Heart left ventricle (tissue), 16 donors: ENCODE measurements at regions not wholly inside any gene's neighbourhood (a gene's known extent, or its start where the extent isn't known, plus 50 kb on each side); places are given as distances from the start of the nearest gene placed in this dataset.

ENCODE experiments used
- ATAC-seq, 4 donors: fragments of 200-7000 bp; cut with Tn5 transposase; one replicate each; pipeline ENCODE4 v1.9.1; 2020 to 2022; ENCODE audit warnings: moderate library complexity in 4 of 4, mild to moderate bottlenecking in 3 of 4, moderate number of reproducible peaks in 1 of 4
- DNase-seq, 5 donors: peaks; one replicate each; pipeline ENCODE4 v3.0.0-alpha.2; 2020
- H3K27ac ChIP-seq, 12 donors: fragments of 200-600 bp; sonication (generic) in 4 of 12; one replicate each; pipeline versions ENCODE4 v1.5.0 to v1.8.0; 2016 to 2022; ENCODE audit warnings: mild to moderate bottlenecking in 2 of 12
- H3K27me3 ChIP-seq, 9 donors: fragments of 200-600 bp; sonication (generic) in 2 of 9; one replicate each; pipeline versions ENCODE4 v1.5.1 to v1.8.0; 2016 to 2022; ENCODE audit warnings: mild to moderate bottlenecking in 3 of 9
- H3K36me3 ChIP-seq, 9 donors: fragments of 200-600 bp; sonication (generic) in 2 of 9; one replicate each; pipeline versions ENCODE4 v1.5.0 to v1.8.0; 2018 to 2022; ENCODE audit warnings: mild to moderate bottlenecking in 2 of 9
- H3K4me1 ChIP-seq, 12 donors: fragments of 200-600 bp; sonication (generic) in 4 of 12; one replicate each; pipeline versions ENCODE4 v1.5.0 to v1.8.0; 2016 to 2022; ENCODE audit warnings: mild to moderate bottlenecking in 3 of 12
- H3K4me3 ChIP-seq, 12 donors: fragments of 200-600 bp; sonication (generic) in 4 of 12; one replicate each; pipeline versions ENCODE4 v1.5.0 to v1.8.0; 2017 to 2022; ENCODE audit warnings: mild to moderate bottlenecking in 9 of 12, moderate library complexity in 4 of 12
- H3K9me3 ChIP-seq, 12 donors: fragments of 200-600 bp; sonication (generic) in 4 of 12; one replicate each; pipeline versions ENCODE4 v1.5.0 to v1.8.0; 2016 to 2022; ENCODE audit warnings: mild to moderate bottlenecking in 1 of 12
- POLR2A ChIP-seq, 2 donors: fragments of 450-650 bp; IDR thresholded peaks; one replicate each; pipeline ENCODE4 v1.6.1; 2017; ENCODE audit warnings: antibody characterized with exemption in 2 of 2, mild to moderate bottlenecking in 2 of 2, moderate library complexity in 2 of 2
- WGBS, 4 donors: extraction: QIAGEN DNeasy Blood & Tissue Kit in 2 of 4; methylation state at CpG; one replicate each; pipeline versions ENCODE4 v1.1.5 to v1.1.7; 2013 to 2018; 5-methylcytosine and 5-hydroxymethylcytosine counted together
- intact Hi-C, 10 donors: fragments of 100-400 bp; cut with DNase I; formaldehyde crosslinking; loops; one replicate each; pipeline versions ENCODE4 v1.11.1 to v1.14.2; 2022
- TF ChIP-seq, protein P1 (sequence below), 12 donors: fragments of 200-600 bp; sonication (generic) in 4 of 12; IDR thresholded peaks; one replicate each; pipeline versions ENCODE4 v1.5.0 to v1.8.0; 2018 to 2022; ENCODE audit warnings: antibody characterized with exemption in 12 of 12, mild to moderate bottlenecking in 5 of 12
- donor health status: ischemic (EF 13 %, LVEDD 7.1; RV severe dilation, severe dysfunction).
- donor health status: healthy with polysubstance abuse.
- donor health status: DM: no; HTN: yes; CAD: no.
- donor health status: DM: no; HTN: no; CAD: no.
- donor health status: ischemic (EF 25% LVEDD 6.9; RV normal size, moderate dysfunction).
- donor health status: ischemic (EF 25% LVEDD 5.7; RV mildly dilated, moderate dysfunction).
- donor health status: healthy.
- donor health status: DM: yes; HTN: yes; CAD: no.
- donor health status: ischemic (EF 35%, LVEDD 5.7; RV mildly dilated, moderate dysfunction).
- donor health status: nonischemic (EF 11% LVEDD 7.7; RV severe dilation, severe dysfunction).
- donor health status: DM: yes; HTN: yes; CAD: no.
- donor health status: PGD.
- donor health status: ischemic (EF 29% LVEDD 5.4; RV normal size, mild dysfunction).
- donor health status: nonischemic (EF 23%, LVEDD 6.1; RV moderate dilation, normal function).

- DNase-seq (no peak), ATAC-seq (no peak)
- no peaks in the 10 kb centered on the region for H3K9me3 ChIP-seq
- H3K4me1 ChIP-seq, result peaks cover 0 to 23% (median 3%) of the 10 kb centered on the region in 12 donors
- peaks cover 0 to 7% (median 0%) of the 10 kb centered on the region in 9 donors for H3K27me3 ChIP-seq
- intact Hi-C loops, result no loop called here
- TF ChIP-seq, protein P1, sequence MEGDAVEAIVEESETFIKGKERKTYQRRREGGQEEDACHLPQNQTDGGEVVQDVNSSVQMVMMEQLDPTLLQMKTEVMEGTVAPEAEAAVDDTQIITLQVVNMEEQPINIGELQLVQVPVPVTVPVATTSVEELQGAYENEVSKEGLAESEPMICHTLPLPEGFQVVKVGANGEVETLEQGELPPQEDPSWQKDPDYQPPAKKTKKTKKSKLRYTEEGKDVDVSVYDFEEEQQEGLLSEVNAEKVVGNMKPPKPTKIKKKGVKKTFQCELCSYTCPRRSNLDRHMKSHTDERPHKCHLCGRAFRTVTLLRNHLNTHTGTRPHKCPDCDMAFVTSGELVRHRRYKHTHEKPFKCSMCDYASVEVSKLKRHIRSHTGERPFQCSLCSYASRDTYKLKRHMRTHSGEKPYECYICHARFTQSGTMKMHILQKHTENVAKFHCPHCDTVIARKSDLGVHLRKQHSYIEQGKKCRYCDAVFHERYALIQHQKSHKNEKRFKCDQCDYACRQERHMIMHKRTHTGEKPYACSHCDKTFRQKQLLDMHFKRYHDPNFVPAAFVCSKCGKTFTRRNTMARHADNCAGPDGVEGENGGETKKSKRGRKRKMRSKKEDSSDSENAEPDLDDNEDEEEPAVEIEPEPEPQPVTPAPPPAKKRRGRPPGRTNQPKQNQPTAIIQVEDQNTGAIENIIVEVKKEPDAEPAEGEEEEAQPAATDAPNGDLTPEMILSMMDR (IDR thresholded peaks at IDR 0.05), result no peak
- TF ChIP-seq POLR2A (IDR thresholded peaks at IDR 0.05), result no peak
- H3K27ac ChIP-seq, result no peak overlapping the region
- 30 to 41% (median 33%) methylated on average over 6 of the region's 6 CpGs for WGBS, 4 donors
- no peaks in the 10 kb centered on the region for H3K36me3 ChIP-seq
- H3K4me3 ChIP-seq, result no peak overlapping the region
Observed at GRCh38 chr18:1014509-1014908, 109.8 kb downstream of the ADCYAP1 start.

DNA sequence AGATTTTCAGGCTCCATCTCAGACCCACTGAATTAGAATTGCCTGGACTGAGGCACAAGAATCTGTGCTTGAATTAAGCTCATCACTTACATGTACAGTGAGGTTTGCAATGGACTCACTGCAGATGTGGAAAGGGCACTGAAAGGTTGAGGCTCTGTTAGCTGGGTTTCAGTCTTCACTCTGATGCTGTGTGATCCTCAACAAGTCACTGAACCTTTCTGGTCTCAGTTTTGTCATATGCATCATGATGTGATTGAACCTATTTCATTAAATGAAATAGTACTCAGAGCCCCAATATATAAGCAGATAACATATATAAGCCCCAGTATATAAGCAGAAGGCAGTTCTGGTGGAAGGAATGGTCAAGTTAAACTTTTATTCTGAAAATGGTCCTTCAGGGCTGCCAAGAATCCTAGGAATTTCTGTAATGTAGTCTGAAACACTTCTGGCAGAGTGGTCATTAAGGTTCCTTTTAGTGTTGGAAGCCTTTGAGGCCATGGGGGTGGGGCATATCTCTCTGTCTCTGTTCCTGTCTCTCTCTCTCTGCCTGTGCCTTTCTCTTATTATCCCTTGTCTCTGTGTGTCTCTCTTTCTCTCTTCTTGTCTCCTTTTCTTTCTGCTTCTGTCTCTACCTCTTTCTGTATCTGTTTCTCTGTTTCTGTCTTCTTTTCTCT is 110.4 kb downstream of the ADCYAP1 start:
- no peaks in the 10 kb centered on the region for H3K36me3 ChIP-seq
- peaks cover 0 to 7% (median 0%) of the 10 kb centered on the region in 9 donors for H3K27me3 ChIP-seq
- TF ChIP-seq POLR2A (IDR thresholded peaks at IDR 0.05), result no peak
- TF ChIP-seq, protein P1 (IDR thresholded peaks at IDR 0.05), result no peak
- H3K27ac ChIP-seq, result no peak overlapping the region
- DNase-seq, result no peak
- H3K4me3 ChIP-seq, result no peak overlapping the region
- intact Hi-C loops, result no loop called here
- peak in 1 of 4 donors; percentile 38 for ATAC-seq
- peaks cover 0 to 23% (median 3%) of the 10 kb centered on the region in 12 donors for H3K4me1 ChIP-seq
- H3K9me3 ChIP-seq, result no peaks in the 10 kb centered on the region

DNA sequence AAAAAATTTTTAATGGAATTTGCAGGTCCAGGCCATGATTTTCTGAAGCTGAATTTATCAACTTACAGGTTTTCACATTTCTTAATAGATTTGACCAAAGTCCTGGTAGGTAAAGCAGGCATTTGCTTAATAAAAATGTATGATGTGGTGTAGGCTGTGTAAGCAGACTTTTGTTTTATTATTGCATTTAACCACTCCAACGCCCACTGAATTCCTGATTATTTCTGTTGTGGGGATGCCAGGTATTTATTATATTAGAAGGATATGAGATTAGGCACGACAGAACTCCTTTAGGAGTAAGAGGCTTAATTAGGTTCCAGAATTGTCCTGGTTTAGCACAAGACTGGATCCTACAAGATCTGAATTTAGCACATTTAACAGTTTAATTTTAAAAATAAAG is 111.1 kb downstream of the ADCYAP1 start:
- H3K27me3 ChIP-seq, result peaks cover 0 to 7% (median 0%) of the 10 kb centered on the region in 9 donors
- ATAC-seq (no peak), DNase-seq (no peak)
- no peak overlapping the region for H3K27ac ChIP-seq
- TF ChIP-seq, protein P1 (IDR thresholded peaks at IDR 0.05), result no peak
- TF ChIP-seq POLR2A (IDR thresholded peaks at IDR 0.05), result no peak
- no peak overlapping the region for H3K4me3 ChIP-seq
- H3K4me1 ChIP-seq, result peaks cover 0 to 23% (median 3%) of the 10 kb centered on the region in 12 donors
- 22 to 31% (median 25%) methylated on average over 2 of the region's 2 CpGs for WGBS, 4 donors
- no peaks in the 10 kb centered on the region for H3K36me3 ChIP-seq
- no peaks in the 10 kb centered on the region for H3K9me3 ChIP-seq
- intact Hi-C loops, result no loop called here

GRCh38 chr18:1017227-1018058 is 112.8 kb downstream of the ADCYAP1 start:
- no peak overlapping the region for H3K27ac ChIP-seq
- peaks cover 0 to 23% (median 3%) of the 10 kb centered on the region in 12 donors for H3K4me1 ChIP-seq
- ATAC-seq, result no peak
- intact Hi-C loops, result no loop called here
- H3K9me3 ChIP-seq, result no peaks in the 10 kb centered on the region
- no peak for DNase-seq
- TF ChIP-seq POLR2A (IDR thresholded peaks at IDR 0.05), result no peak
- TF ChIP-seq, protein P1 (IDR thresholded peaks at IDR 0.05), result no peak
- H3K36me3 ChIP-seq, result no peaks in the 10 kb centered on the region
- peaks cover 0 to 7% (median 0%) of the 10 kb centered on the region in 9 donors for H3K27me3 ChIP-seq
- WGBS, 4 donors, result 67 to 76% (median 74%) methylated on average over 8 of the region's 8 CpGs
- no peak overlapping the region for H3K4me3 ChIP-seq
